Keratinocyte (primary cell): ENCODE measurements at regions not wholly inside any gene's neighbourhood (a gene's known extent, or its start where the extent isn't known, plus 50 kb on each side); places are given as distances from the start of the nearest gene placed in this dataset.

ENCODE experiments used
- DNase-seq: peaks from one replicate; pipeline ENCODE4 v3.0.0-alpha.2; 2011; ENCODE audit warnings: low read depth, missing footprints, low spot score
- FAIRE-seq: peaks from 2 replicates; lab custom pipeline; 2011; peaks lifted over from hg19 to GRCh38; lab: Jason Lieb, UNC
- H2AFZ ChIP-seq: 2 replicates; pipeline ENCODE4 v1.6.0; 2012; ENCODE audit warnings: low read length, control low read depth, inconsistent platforms; ENCODE audit not compliant: control insufficient read depth
- H3K27ac ChIP-seq: 2 replicates; pipeline ENCODE4 v1.5.1; 2011; ENCODE audit warnings: low read length; ENCODE audit not compliant: control insufficient read depth, insufficient read depth
- H3K27me3 ChIP-seq: 3 replicates; pipeline ENCODE4 v1.6.0; 2011; ENCODE audit warnings: low read length; ENCODE audit not compliant: control insufficient read depth, insufficient read depth; ENCODE audit errors: extremely low read depth
- H3K36me3 ChIP-seq, 2 experiments: 2 replicates in 1 of 2; 3 replicates in 1 of 2; pipeline ENCODE4 v1.5.1; 2011; ENCODE audit warnings: low read length in 2 of 2, mild to moderate bottlenecking in 1 of 2; ENCODE audit not compliant: control insufficient read depth in 2 of 2, insufficient read depth in 2 of 2; ENCODE audit errors: extremely low read depth in 1 of 2
- H3K4me1 ChIP-seq: 3 replicates; pipeline ENCODE4 v1.5.1; 2011; ENCODE audit warnings: low read length; ENCODE audit not compliant: control insufficient read depth, insufficient read depth; ENCODE audit errors: extremely low read depth
- H3K4me2 ChIP-seq: 3 replicates; pipeline ENCODE4 v1.6.0; 2011; ENCODE audit warnings: low read depth, low read length; ENCODE audit not compliant: control insufficient read depth, insufficient read depth; ENCODE audit errors: extremely low read depth
- H3K4me3 ChIP-seq, 3 experiments: fragments of 200-600 bp in 1 of 3; sonication (generic) in 1 of 3; 2 replicates in 2 of 3; 3 replicates in 1 of 3; pipeline ENCODE4 v1.5.1; 2011 to 2016; ENCODE audit warnings: low read length in 3 of 3, mild to moderate bottlenecking in 3 of 3, control low read depth in 2 of 3, inconsistent platforms in 1 of 3, low read depth in 1 of 3, mixed read lengths in 1 of 3, mixed run types in 1 of 3, moderate library complexity in 1 of 3; ENCODE audit not compliant: control insufficient read depth in 2 of 3, insufficient read depth in 2 of 3; ENCODE audit errors: extremely low read depth in 1 of 3
- H3K79me2 ChIP-seq: 2 replicates; pipeline ENCODE4 v1.6.0; 2012; ENCODE audit warnings: low read length; ENCODE audit not compliant: control insufficient read depth, insufficient read depth
- H3K9ac ChIP-seq: 3 replicates; pipeline ENCODE4 v1.6.0; 2011; ENCODE audit warnings: low read length; ENCODE audit not compliant: control insufficient read depth, insufficient read depth; ENCODE audit errors: extremely low read depth
- H3K9me1 ChIP-seq: 3 replicates; pipeline ENCODE4 v1.6.0; 2011; ENCODE audit warnings: low read length; ENCODE audit not compliant: control insufficient read depth, insufficient read depth; ENCODE audit errors: extremely low read depth
- H3K9me3 ChIP-seq: 2 replicates; pipeline ENCODE4 v1.5.1; 2012; ENCODE audit warnings: low read depth, low read length; ENCODE audit not compliant: control insufficient read depth
- H4K20me1 ChIP-seq: 3 replicates; pipeline ENCODE4 v1.6.0; 2011; ENCODE audit warnings: low read length; ENCODE audit not compliant: control insufficient read depth, insufficient read depth; ENCODE audit errors: extremely low read depth
- EZH2 ChIP-seq: IDR thresholded peaks from one replicate; pipeline ENCODE4 v1.6.1; 2012; ENCODE audit warnings: inconsistent platforms, mild to moderate bottlenecking, low read length, moderate library complexity
- dilution Hi-C: fragments of 300-500 bp; cut with MboI; formaldehyde crosslinking; loops from one replicate; pipeline ENCODE4 v1.7.0; 2020; ENCODE audit warnings: low sequenced_read_pairs; ENCODE audit not compliant: extremely low pct_ligation_motif_present
- TF ChIP-seq, protein P1 (sequence below), 3 experiments: IDR thresholded peaks in 1 of 3; conservative IDR thresholded peaks in 1 of 3; optimal IDR thresholded peaks in 1 of 3; 2 replicates in 2 of 3; 3 replicates in 1 of 3; pipeline versions ENCODE3 to v1.5.1; 2011; ENCODE audit warnings: low read length in 3 of 3, mild to moderate bottlenecking in 3 of 3, moderate library complexity in 2 of 3, control low read depth in 1 of 3, inconsistent platforms in 1 of 3; ENCODE audit not compliant: insufficient read depth in 2 of 3; ENCODE audit errors: extremely low read depth in 1 of 3

DNA sequence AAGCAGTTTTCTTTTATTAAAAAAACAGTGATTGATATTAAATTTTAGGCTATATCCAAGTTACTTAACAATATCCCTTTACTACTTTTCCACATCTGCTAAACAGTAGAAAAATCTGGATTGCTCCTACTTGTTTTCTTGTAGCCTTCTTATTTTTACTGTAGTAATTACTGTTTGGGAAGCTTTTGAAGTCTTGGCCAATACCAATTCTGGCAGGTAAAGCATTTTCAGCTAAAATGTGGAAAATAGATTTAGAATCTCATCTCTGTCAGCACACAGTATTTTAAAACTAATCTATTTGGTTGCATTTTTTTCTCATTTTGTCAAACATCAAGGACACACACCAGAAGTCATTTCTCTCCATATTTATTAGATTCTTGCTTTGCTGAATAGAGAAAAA lies 1485.7 kb upstream of the PIK3C3 start:
- Histone ChIP-seq H3K4me3 (no peak overlapping the region), H3K36me3 (no peaks in the 10 kb centered on the region), H3K79me2 (no peaks in the 10 kb centered on the region), H3K9me3 (no peaks in the 10 kb centered on the region), H4K20me1 (no peaks in the 10 kb centered on the region), H2AFZ (no peak overlapping the region), H3K27ac (no peak overlapping the region), H3K4me1 (no peaks in the 10 kb centered on the region), H3K9ac (no peak overlapping the region), H3K9me1 (no peaks in the 10 kb centered on the region), H3K27me3 (no peaks in the 10 kb centered on the region), H3K4me2 (no peak overlapping the region)
- DNase-seq: no peak
- no peak for FAIRE-seq
- dilution Hi-C loops: no loop called here
- TF ChIP-seq EZH2: no peak
- TF ChIP-seq, protein P1, sequence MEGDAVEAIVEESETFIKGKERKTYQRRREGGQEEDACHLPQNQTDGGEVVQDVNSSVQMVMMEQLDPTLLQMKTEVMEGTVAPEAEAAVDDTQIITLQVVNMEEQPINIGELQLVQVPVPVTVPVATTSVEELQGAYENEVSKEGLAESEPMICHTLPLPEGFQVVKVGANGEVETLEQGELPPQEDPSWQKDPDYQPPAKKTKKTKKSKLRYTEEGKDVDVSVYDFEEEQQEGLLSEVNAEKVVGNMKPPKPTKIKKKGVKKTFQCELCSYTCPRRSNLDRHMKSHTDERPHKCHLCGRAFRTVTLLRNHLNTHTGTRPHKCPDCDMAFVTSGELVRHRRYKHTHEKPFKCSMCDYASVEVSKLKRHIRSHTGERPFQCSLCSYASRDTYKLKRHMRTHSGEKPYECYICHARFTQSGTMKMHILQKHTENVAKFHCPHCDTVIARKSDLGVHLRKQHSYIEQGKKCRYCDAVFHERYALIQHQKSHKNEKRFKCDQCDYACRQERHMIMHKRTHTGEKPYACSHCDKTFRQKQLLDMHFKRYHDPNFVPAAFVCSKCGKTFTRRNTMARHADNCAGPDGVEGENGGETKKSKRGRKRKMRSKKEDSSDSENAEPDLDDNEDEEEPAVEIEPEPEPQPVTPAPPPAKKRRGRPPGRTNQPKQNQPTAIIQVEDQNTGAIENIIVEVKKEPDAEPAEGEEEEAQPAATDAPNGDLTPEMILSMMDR (optimal IDR thresholded peaks at IDR 0.05 in 1 of 3, IDR thresholded peaks at IDR 0.05 in 1 of 3, conservative IDR thresholded peaks at IDR 0.05 in 1 of 3; ENCODE audit: extremely low read depth in 1 of 3, insufficient read depth in 2 of 3, low read length in 3 of 3): no peak

DNA sequence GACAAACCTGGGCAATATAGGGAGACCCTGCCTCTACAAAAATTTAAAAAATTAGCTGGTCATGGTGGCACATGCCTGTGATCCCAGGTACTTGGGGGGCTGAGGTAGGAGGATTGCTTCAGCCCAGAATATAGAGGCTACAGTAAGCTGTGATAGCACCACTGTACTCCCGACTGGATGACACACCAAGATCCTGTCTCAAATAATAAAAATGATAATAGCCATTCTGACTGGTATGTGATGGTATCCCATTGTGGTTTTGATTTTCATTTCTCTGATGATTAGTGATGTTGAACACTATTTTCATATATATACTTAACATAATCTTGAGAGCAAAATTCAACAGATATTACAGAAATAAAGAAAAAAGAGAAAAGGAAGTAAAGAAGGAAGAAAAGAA lies 1491.0 kb upstream of the PIK3C3 start:
- FAIRE-seq: no peak
- Histone ChIP-seq H2AFZ (no peak overlapping the region), H3K27me3 (no peaks in the 10 kb centered on the region), H3K9me3 (no peaks in the 10 kb centered on the region), H3K9me1 (no peaks in the 10 kb centered on the region), H3K9ac (no peak overlapping the region), H3K4me1 (no peaks in the 10 kb centered on the region), H4K20me1 (no peaks in the 10 kb centered on the region), H3K4me2 (no peak overlapping the region), H3K36me3 (no peaks in the 10 kb centered on the region), H3K27ac (no peak overlapping the region), H3K79me2 (no peaks in the 10 kb centered on the region), H3K4me3 (no peak overlapping the region)
- no peak for TF ChIP-seq EZH2
- TF ChIP-seq, protein P1 (optimal IDR thresholded peaks at IDR 0.05 in 1 of 3, IDR thresholded peaks at IDR 0.05 in 1 of 3, conservative IDR thresholded peaks at IDR 0.05 in 1 of 3; ENCODE audit: extremely low read depth in 1 of 3, insufficient read depth in 2 of 3, low read length in 3 of 3): no peak
- dilution Hi-C loops: no loop called here
- DNase-seq: no peak
